ENCODE measurements at regions not wholly inside any gene's neighbourhood (a gene's known extent, or its start where the extent isn't known, plus 50 kb on each side); places are given as distances from the start of the nearest gene placed in this dataset.
"Not testable (repeated sequence)": the region's sequence is repeated elsewhere in the genome, so short reads cannot be mapped to it uniquely, and the experiment has no call there.

DNA sequence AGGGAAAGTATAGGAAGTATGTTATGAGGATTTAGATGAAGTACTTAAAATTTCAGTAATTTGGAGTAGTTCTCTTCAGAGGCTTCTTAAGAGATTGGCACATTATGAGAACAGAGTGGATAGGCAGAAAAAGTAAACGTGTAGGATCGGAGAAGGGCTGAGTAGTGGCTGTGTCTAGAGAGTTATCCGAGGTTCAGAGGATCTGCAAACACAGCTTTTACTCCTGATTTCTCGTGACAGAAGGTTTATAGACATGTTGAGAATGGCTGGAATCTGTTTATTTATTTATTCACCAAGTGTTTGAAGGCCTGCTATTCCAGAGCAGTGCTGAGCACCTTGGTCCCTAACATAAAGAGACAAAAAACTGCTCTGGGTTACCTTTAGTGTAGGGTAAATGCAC is 51.4 kb upstream of the NIPA1 start:
- H3K9me3 ChIP-seq (ENCODE audit: low read depth, low read length); H3K4me1 ChIP-seq (ENCODE audit: insufficient read depth, low read length); H3K27me3 ChIP-seq (ENCODE audit: insufficient read depth, low read length); H3K4me3 ChIP-seq (ENCODE audit: low read length): not testable (repeated sequence)

DNA sequence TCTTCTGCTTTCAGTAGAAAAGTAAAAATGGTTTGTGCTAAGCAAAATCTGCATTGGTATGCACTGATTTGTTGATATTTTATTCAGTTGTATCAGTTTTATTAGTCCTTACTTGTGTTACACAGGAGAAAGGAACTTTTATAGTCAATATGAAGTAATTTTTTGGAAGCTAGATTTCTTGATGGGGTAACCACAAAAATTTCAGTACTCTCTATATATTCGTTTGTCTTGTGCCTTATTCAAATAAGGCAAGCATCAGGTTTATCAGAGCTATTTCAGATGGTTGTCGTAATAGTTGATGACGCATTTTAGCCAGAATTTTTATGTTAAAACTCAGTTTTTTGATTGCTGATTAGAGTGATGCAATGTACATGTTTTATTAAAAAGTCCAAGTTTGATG is 50.7 kb upstream of the NIPA1 start:
- no peaks in the 10 kb centered on the region for H3K4me1 ChIP-seq (ENCODE audit: insufficient read depth, low read length)
- no peaks in the 10 kb centered on the region for H3K9me3 ChIP-seq (ENCODE audit: low read depth, low read length)
- H3K4me3 ChIP-seq (ENCODE audit: low read length), result no peak overlapping the region
- H3K27me3 ChIP-seq (ENCODE audit: insufficient read depth, low read length), result no peaks in the 10 kb centered on the region

DNA sequence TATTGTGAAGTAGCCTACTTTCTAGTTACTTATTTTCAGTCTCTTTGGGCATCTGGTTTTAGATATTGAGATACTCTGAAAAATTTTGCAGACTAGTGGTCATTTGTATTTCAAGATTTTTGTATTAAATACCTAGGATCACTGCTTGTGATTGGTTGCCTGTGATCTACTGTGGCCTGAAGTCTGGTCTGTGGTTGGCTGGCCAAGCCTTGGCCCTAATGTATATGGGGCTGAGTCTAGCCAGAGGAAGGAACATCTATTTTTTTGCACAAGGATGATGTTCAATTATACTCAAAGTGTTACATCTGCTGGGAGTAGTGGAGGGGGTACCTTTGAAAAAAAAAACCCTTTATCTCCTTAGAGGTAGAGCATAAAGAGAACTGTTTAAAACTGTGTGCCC is 50.2 kb upstream of the NIPA1 start:
- not testable (repeated sequence) for H3K4me3 ChIP-seq (ENCODE audit: low read length); H3K27me3 ChIP-seq (ENCODE audit: insufficient read depth, low read length); H3K9me3 ChIP-seq (ENCODE audit: low read depth, low read length); H3K4me1 ChIP-seq (ENCODE audit: insufficient read depth, low read length)

Measured in mononuclear cell (primary cell).